HG02852 (cell line): ENCODE measurements at regions not wholly inside any gene's neighbourhood (a gene's known extent, or its start where the extent isn't known, plus 50 kb on each side); places are given as distances from the start of the nearest gene placed in this dataset.
"Not testable (repeated sequence)": the region's sequence is repeated elsewhere in the genome, so short reads cannot be mapped to it uniquely, and the experiment has no call there.

ENCODE experiments used
- ATAC-seq: cut with Tn5 transposase; IDR thresholded peaks from one replicate; pipeline ENCODE4 v1.9.1; 2021; ENCODE audit warnings: mild to moderate bottlenecking, moderate library complexity; ENCODE audit not compliant: unreplicated experiment

- ATAC-seq = no peak
Observed at GRCh38 chr3:26252001-26252400, 370.6 kb upstream of the LRRC3B start.

- no peak for ATAC-seq
Observed at GRCh38 chr3:26256224-26256623, 366.3 kb upstream of the LRRC3B start.

- ATAC-seq = no peak
Observed at GRCh38 chr3:26259176-26259575, 363.4 kb upstream of the LRRC3B start.

GRCh38 chr3:26260139-26260538 is 362.4 kb upstream of the LRRC3B start:
- no peak for ATAC-seq

- ATAC-seq = no peak
Observed at GRCh38 chr3:26264708-26265107, 357.9 kb upstream of the LRRC3B start.

GRCh38 chr3:26271848-26272247 is 350.7 kb upstream of the LRRC3B start:
- no peak for ATAC-seq

- ATAC-seq = no peak
Observed at GRCh38 chr3:26273196-26273595, 349.4 kb upstream of the LRRC3B start.

GRCh38 chr3:26279091-26279490 is 343.5 kb upstream of the LRRC3B start:
- ATAC-seq = no peak

- ATAC-seq = no peak
Observed at GRCh38 chr3:26280517-26280916, 342.1 kb upstream of the LRRC3B start.

GRCh38 chr3:26281284-26281985 is 341.1 kb upstream of the LRRC3B start:
- no peak for ATAC-seq

- ATAC-seq = not testable (repeated sequence)
Observed at GRCh38 chr3:26284503-26284902, 338.1 kb upstream of the LRRC3B start.

GRCh38 chr3:26291840-26292239 is 330.7 kb upstream of the LRRC3B start:
- no peak for ATAC-seq

- no peak for ATAC-seq
Observed at GRCh38 chr3:26292780-26293179, 329.8 kb upstream of the LRRC3B start.

GRCh38 chr3:26293329-26293844 is 329.2 kb upstream of the LRRC3B start:
- ATAC-seq = no peak

- no peak for ATAC-seq
Observed at GRCh38 chr3:26307192-26307591, 315.4 kb upstream of the LRRC3B start.

- no peak for ATAC-seq
Observed at GRCh38 chr3:26307787-26308186, 314.8 kb upstream of the LRRC3B start.

- ATAC-seq = no peak
Observed at GRCh38 chr3:26308454-26308853, 314.1 kb upstream of the LRRC3B start.

- not testable (repeated sequence) for ATAC-seq
Observed at GRCh38 chr3:26309536-26309935, 313.0 kb upstream of the LRRC3B start.

- ATAC-seq = no peak
Observed at GRCh38 chr3:26312816-26313215, 309.8 kb upstream of the LRRC3B start.

- ATAC-seq = no peak
Observed at GRCh38 chr3:26316472-26316871, 306.1 kb upstream of the LRRC3B start.

GRCh38 chr3:26323741-26324140 is 298.8 kb upstream of the LRRC3B start:
- not testable (repeated sequence) for ATAC-seq

GRCh38 chr3:26340001-26340400 is 282.6 kb upstream of the LRRC3B start:
- no peak for ATAC-seq

GRCh38 chr3:26343647-26344046 is 278.9 kb upstream of the LRRC3B start:
- no peak for ATAC-seq
